H1 (cell line): ENCODE measurements at regions not wholly inside any gene's neighbourhood (a gene's known extent, or its start where the extent isn't known, plus 50 kb on each side); places are given as distances from the start of the nearest gene placed in this dataset.

Experiments used
- CTCF ChIA-PET: fragments of 300-600 bp; sonication (Branson Sonifier 250); formaldehyde crosslinking; loops from one replicate; lab custom pipeline; 2021; ENCODE audit not compliant: partially characterized antibody; lab: Charles Lee
- POLR2A ChIA-PET: fragments of 300-600 bp; sonication (Branson Sonifier 250); formaldehyde crosslinking; loops from one replicate; lab custom pipeline; 2021; ENCODE audit warnings: inconsistent platforms; ENCODE audit not compliant: partially characterized antibody; lab: Charles Lee
- DNase-seq, 2 experiments: peaks; one replicate each; pipeline versions ENCODE4 v3.0.0 to v3.0.0-alpha.2; 2010 to 2022; ENCODE audit warnings: low spot score in 2 of 2, low read depth in 1 of 2, mixed read lengths in 1 of 2
- FAIRE-seq: peaks from 2 replicates; lab custom pipeline; 2011; peaks lifted over from hg19 to GRCh38; lab: Jason Lieb, UNC
- H2AFZ ChIP-seq: 2 replicates; pipeline ENCODE4 v1.8.1; 2012; ENCODE audit warnings: low read length, inconsistent platforms
- H2AK5ac ChIP-seq: 2 replicates; pipeline ENCODE4 v1.6.1; 2013; ENCODE audit warnings: low read depth, low read length
- H2BK120ac ChIP-seq: replicated peaks from 2 replicates; pipeline ENCODE3; 2013; ENCODE audit warnings: low read depth, low read length, inconsistent platforms
- H2BK12ac ChIP-seq: 2 replicates; pipeline ENCODE4 v1.6.1; 2013; ENCODE audit warnings: low read depth, low read length
- H2BK15ac ChIP-seq: 2 replicates; pipeline ENCODE4 v1.6.1; 2013; ENCODE audit warnings: low read length
- H2BK20ac ChIP-seq: 2 replicates; pipeline ENCODE4 v1.6.1; 2013; ENCODE audit warnings: low read length
- H2BK5ac ChIP-seq: 2 replicates; pipeline ENCODE4 v1.6.1; 2013; ENCODE audit warnings: low read depth, low read length
- H3K14ac ChIP-seq: 2 replicates; pipeline ENCODE4 v1.6.1; 2013; ENCODE audit warnings: inconsistent platforms; ENCODE audit not compliant: insufficient read length
- H3K18ac ChIP-seq: 2 replicates; pipeline ENCODE4 v1.6.1; 2013; ENCODE audit warnings: low read length; ENCODE audit errors: extremely low read depth
- H3K23ac ChIP-seq: 2 replicates; pipeline ENCODE4 v1.6.1; 2013; ENCODE audit warnings: inconsistent platforms; ENCODE audit not compliant: insufficient read length
- H3K23me2 ChIP-seq: 2 replicates; pipeline ENCODE4 v1.6.1; 2013; ENCODE audit warnings: low read depth, low read length
- H3K27ac ChIP-seq: 2 replicates; pipeline ENCODE4 v1.6.1; 2011; ENCODE audit warnings: low read depth, low read length, inconsistent platforms
- H3K27me3 ChIP-seq, 4 experiments: replicated peaks in 1 of 4; 1 replicate in 1 of 4; 2 replicates in 3 of 4; pipeline versions ENCODE4 v1.6.1 to v1.8.1; 2011 to 2013; ENCODE audit warnings: low read length in 3 of 4, mild to moderate bottlenecking in 3 of 4, inconsistent platforms in 2 of 4, mixed read lengths in 2 of 4, moderate library complexity in 1 of 4; ENCODE audit not compliant: control insufficient read depth in 3 of 4, insufficient read depth in 3 of 4; ENCODE audit errors: extremely low read depth in 1 of 4
- H3K36me3 ChIP-seq, 4 experiments: 2 replicates each; pipeline versions ENCODE4 v1.6.1 to v1.8.1; 2011 to 2013; ENCODE audit warnings: mild to moderate bottlenecking in 4 of 4, low read length in 3 of 4, moderate library complexity in 2 of 4, control low read depth in 1 of 4, inconsistent platforms in 1 of 4; ENCODE audit not compliant: insufficient read depth in 4 of 4, control insufficient read depth in 2 of 4
- H3K4ac ChIP-seq: replicated peaks from 2 replicates; pipeline ENCODE3; 2013; ENCODE audit warnings: low read length, low read depth, mixed read lengths, inconsistent platforms; ENCODE audit not compliant: insufficient read length
- H3K4me1 ChIP-seq, 4 experiments: replicated peaks in 1 of 4; 1 replicate in 1 of 4; 2 replicates in 3 of 4; pipeline versions ENCODE4 v1.6.1 to v1.8.1; 2011 to 2013; ENCODE audit warnings: low read length in 3 of 4, inconsistent platforms in 2 of 4, mixed read lengths in 1 of 4; ENCODE audit not compliant: insufficient read depth in 4 of 4, control insufficient read depth in 3 of 4
- H3K4me2 ChIP-seq, 2 experiments: 2 replicates each; pipeline versions ENCODE4 v1.6.1 to v1.8.1; 2011 to 2013; ENCODE audit warnings: low read depth in 2 of 2, low read length in 2 of 2, control low read depth in 1 of 2, inconsistent platforms in 1 of 2, mild to moderate bottlenecking in 1 of 2; ENCODE audit not compliant: insufficient read depth in 1 of 2
- H3K4me3 ChIP-seq, 4 experiments: fragments of 200-600, 300-600 bp in 1 of 4; sonication (generic), shearing (Covaris generic), sonication (Bioruptor Twin) in 1 of 4; 2 replicates each; pipeline versions ENCODE4 v1.5.1 to v1.8.1; 2011 to 2016; ENCODE audit warnings: low read length in 4 of 4, low read depth in 3 of 4, control low read depth in 2 of 4, inconsistent platforms in 2 of 4, mild to moderate bottlenecking in 2 of 4, mixed read lengths in 1 of 4, moderate library complexity in 1 of 4; ENCODE audit not compliant: insufficient read depth in 2 of 4; ENCODE audit errors: extremely low read depth in 1 of 4
- H3K56ac ChIP-seq: replicated peaks from 2 replicates; pipeline ENCODE3; 2013; ENCODE audit warnings: low read depth, mild to moderate bottlenecking, mixed read lengths, low read length, inconsistent platforms; ENCODE audit not compliant: insufficient read length
- H3K79me1 ChIP-seq: 2 replicates; pipeline ENCODE4 v1.6.1; 2013; ENCODE audit warnings: low read depth, low read length, control low read depth
- H3K79me2 ChIP-seq, 2 experiments: 2 replicates each; pipeline versions ENCODE4 v1.6.1 to v1.8.1; 2012 to 2013; ENCODE audit warnings: low read length in 2 of 2, mild to moderate bottlenecking in 2 of 2, inconsistent platforms in 1 of 2; ENCODE audit not compliant: insufficient read depth in 2 of 2, control insufficient read depth in 1 of 2
- H3K9ac ChIP-seq, 4 experiments: replicated peaks in 1 of 4; 1 replicate in 1 of 4; 2 replicates in 3 of 4; pipeline versions ENCODE4 v1.6.1 to v1.8.1; 2011 to 2013; ENCODE audit warnings: low read depth in 3 of 4, low read length in 3 of 4, control low read depth in 2 of 4, mild to moderate bottlenecking in 2 of 4, moderate library complexity in 2 of 4, inconsistent platforms in 1 of 4; ENCODE audit errors: extremely low read depth in 1 of 4
- H3K9me3 ChIP-seq, 2 experiments: 2 replicates each; pipeline versions ENCODE4 v1.6.1 to v1.8.1; 2012 to 2013; ENCODE audit warnings: mild to moderate bottlenecking in 2 of 2, moderate library complexity in 2 of 2, control low read depth in 1 of 2, inconsistent platforms in 1 of 2, low read depth in 1 of 2, low read length in 1 of 2, mixed read lengths in 1 of 2; ENCODE audit not compliant: insufficient read depth in 2 of 2
- H4K20me1 ChIP-seq, 2 experiments: replicated peaks in 1 of 2; 2 replicates each; pipeline versions ENCODE3 to v1.8.1; 2011 to 2013; ENCODE audit warnings: inconsistent platforms in 2 of 2, low read length in 2 of 2, mild to moderate bottlenecking in 1 of 2; ENCODE audit not compliant: insufficient read depth in 2 of 2, control insufficient read depth in 1 of 2
- H4K5ac ChIP-seq: 2 replicates; pipeline ENCODE4 v1.6.1; 2013; ENCODE audit warnings: low read length, low read depth, mixed read lengths, inconsistent platforms; ENCODE audit not compliant: insufficient read length
- H4K8ac ChIP-seq: 2 replicates; pipeline ENCODE4 v1.8.0; 2013; ENCODE audit warnings: mild to moderate bottlenecking, moderate library complexity, low read length, inconsistent platforms; ENCODE audit not compliant: insufficient read depth; ENCODE audit errors: extremely low read depth
- H4K91ac ChIP-seq: replicated peaks from 2 replicates; pipeline ENCODE3; 2013; ENCODE audit warnings: low read length, mixed read lengths, inconsistent platforms; ENCODE audit not compliant: insufficient read length
- CTCF ChIP-seq, 3 experiments: IDR thresholded peaks; 1 replicate in 2 of 3; 2 replicates in 1 of 3; pipeline versions ENCODE4 v1.5.1 to v1.6.1; 2011; ENCODE audit warnings: low read length in 3 of 3, mild to moderate bottlenecking in 3 of 3, inconsistent platforms in 2 of 3, low read depth in 1 of 3, moderate library complexity in 1 of 3; ENCODE audit not compliant: insufficient read depth in 1 of 3; ENCODE audit errors: control extremely low read depth in 1 of 3
- RAD21 ChIP-seq, 2 experiments: IDR thresholded peaks in 1 of 2; conservative IDR thresholded peaks in 1 of 2; 2 replicates each; pipeline ENCODE4 v1.6.1; 2011; ENCODE audit warnings: low read depth in 2 of 2, low read length in 2 of 2, improper control_type of control experiment in 1 of 2, inconsistent platforms in 1 of 2, mild to moderate bottlenecking in 1 of 2, moderate library complexity in 1 of 2
- RFX5 ChIP-seq: IDR thresholded peaks from 2 replicates; pipeline ENCODE4 v1.6.1; 2011; ENCODE audit warnings: low read depth, low read length, improper control_type of control experiment, borderline replicate concordance
- RXRA ChIP-seq: IDR thresholded peaks from 2 replicates; pipeline ENCODE4 v1.6.1; 2011; ENCODE audit warnings: low read depth, mild to moderate bottlenecking, low read length, moderate library complexity; ENCODE audit not compliant: insufficient read depth
- SRF ChIP-seq: IDR thresholded peaks from 2 replicates; pipeline ENCODE4 v1.6.1; 2011; ENCODE audit warnings: mild to moderate bottlenecking, low read depth, low read length, moderate library complexity
- TAF7 ChIP-seq: optimal IDR thresholded peaks from 2 replicates; pipeline ENCODE3; 2011; ENCODE audit warnings: low read depth, mild to moderate bottlenecking, inconsistent platforms, low read length, moderate library complexity, borderline replicate concordance
- TCF12 ChIP-seq: IDR thresholded peaks from 2 replicates; pipeline ENCODE4 v1.6.1; 2011; ENCODE audit warnings: low read depth, mild to moderate bottlenecking, low read length
- WGBS, 2 experiments: shearing (Covaris generic) in 1 of 2; methylation state at CpG; one replicate each; pipeline versions ENCODE4 v1.1.6 to v1.1.7; 2013 to 2015; ENCODE audit warnings: low lambda C conversion rate in 2 of 2, mixed read lengths in 2 of 2, inconsistent platforms in 1 of 2, low coverage in 1 of 2, missing lambda C conversion rate in 1 of 2; ENCODE audit not compliant: insufficient replicate concordance in 2 of 2, insufficient coverage in 1 of 2, insufficient read length in 1 of 2; ENCODE audit errors: extremely low coverage in 1 of 2, missing lambda C conversion rate in 1 of 2; 5-methylcytosine and 5-hydroxymethylcytosine counted together

GRCh38 chr1:39091845-39092645, 65.9 kb downstream of the NDUFS5 start:
- H2AK5ac ChIP-seq = no peak overlapping the region
- TF ChIP-seq TAF7 (no peak), SRF (no peak), CTCF (IDR thresholded peaks at IDR 0.05; ENCODE audit: control extremely low read depth in 1 of 3, insufficient read depth in 1 of 3, low read depth in 1 of 3, low read length in 3 of 3) (peak in 2 of 3 experiments; percentile 60 to 76; a peak in 3 of 4 replicates), RXRA (no peak), TCF12 (no peak), RFX5 (no peak), RAD21 (IDR thresholded peaks at IDR 0.05 in 1 of 2, conservative IDR thresholded peaks at IDR 0.05 in 1 of 2; ENCODE audit: low read depth in 2 of 2, low read length in 2 of 2) (peak; percentile 81 to 83)
- TF ChIP-seq, all 59 proteins: peak for 2
- Histone ChIP-seq H3K56ac (no peak overlapping the region), H2BK20ac (no peak overlapping the region), H3K27me3 (no peaks in the 10 kb centered on the region), H3K79me2 (no peaks in the 10 kb centered on the region), H2BK12ac (no peak overlapping the region), H3K79me1 (no peaks in the 10 kb centered on the region; the same call in 1 of the 2 replicates), H3K9me3 (no peaks in the 10 kb centered on the region), H3K4me2 (no peak overlapping the region), H3K4me3 (no peak overlapping the region), H2BK15ac (no peak overlapping the region), H4K8ac (no peak overlapping the region), H2BK5ac (no peak overlapping the region), H3K36me3 (no peaks in the 10 kb centered on the region; a peak in 1 of 8 replicates), H4K91ac (no peak overlapping the region), H3K27ac (no peak overlapping the region), H3K18ac (no peak overlapping the region), H3K9ac (no peak overlapping the region), H4K20me1 (no peaks in the 10 kb centered on the region), H2BK120ac (no peak overlapping the region), H3K23me2 (no peaks in the 10 kb centered on the region), H3K4me1 (no peaks in the 10 kb centered on the region; a peak in 1 of 7 replicates), H3K4ac (no peak overlapping the region), H2AFZ (no peak overlapping the region), H4K5ac (no peak overlapping the region), H3K23ac (no peak overlapping the region), H3K14ac (no peak overlapping the region)
- CTCF ChIA-PET = interaction anchor here (0.6 to 3.1 kb wide), 39 partner anchors 9 to 465 kb away, joined by 3 to 26 read pairs (median 4); partner anchors contain the start of genes GJA9 and NDUFS5
- no peak for FAIRE-seq
- WGBS, 2 experiments = 64% methylated on average over 7 of the region's 7 CpGs; no CpG with 5 or more reads in 1 of the 2 experiments
- DNase-seq = peak in 1 of 2 experiments; percentile 59
- POLR2A ChIA-PET = interaction anchor here (0.6 to 1.9 kb wide), 10 partner anchors 9 to 240 kb away, joined by 3 to 8 read pairs (median 3); partner anchors contain the start of gene NDUFS5
